OCI-LY1 (cell line): ENCODE measurements at regions not wholly inside any gene's neighbourhood (a gene's known extent, or its start where the extent isn't known, plus 50 kb on each side); places are given as distances from the start of the nearest gene placed in this dataset.

Experiments
- CTCF ChIP-seq: fragments of 200-600 bp; sonication (generic), shearing (Covaris generic); IDR thresholded peaks from 2 replicates; pipeline ENCODE4 v1.5.1; 2017; ENCODE audit warnings: mild to moderate bottlenecking, antibody characterized with exemption, low read length, moderate library complexity, mixed read lengths
- EZH2 ChIP-seq: fragments of 200-600 bp; sonication (generic), shearing (Covaris generic); IDR thresholded peaks from 2 replicates; pipeline ENCODE4 v1.8.0; 2017; ENCODE audit warnings: borderline replicate concordance, mixed run types, mild to moderate bottlenecking, antibody characterized with exemption, low read length, moderate library complexity, mixed read lengths

GRCh38 chr6:66344796-66345195, 637.8 kb upstream of the EYS start:
- TF ChIP-seq CTCF (no peak), EZH2 (no peak)
